ENCODE measurements at regions not wholly inside any gene's neighbourhood (a gene's known extent, or its start where the extent isn't known, plus 50 kb on each side); places are given as distances from the start of the nearest gene placed in this dataset.

GRCh38 chr9:88033359-88033702, 59.0 kb upstream of the CDK20 start:
- TF ChIP-seq, protein P1, sequence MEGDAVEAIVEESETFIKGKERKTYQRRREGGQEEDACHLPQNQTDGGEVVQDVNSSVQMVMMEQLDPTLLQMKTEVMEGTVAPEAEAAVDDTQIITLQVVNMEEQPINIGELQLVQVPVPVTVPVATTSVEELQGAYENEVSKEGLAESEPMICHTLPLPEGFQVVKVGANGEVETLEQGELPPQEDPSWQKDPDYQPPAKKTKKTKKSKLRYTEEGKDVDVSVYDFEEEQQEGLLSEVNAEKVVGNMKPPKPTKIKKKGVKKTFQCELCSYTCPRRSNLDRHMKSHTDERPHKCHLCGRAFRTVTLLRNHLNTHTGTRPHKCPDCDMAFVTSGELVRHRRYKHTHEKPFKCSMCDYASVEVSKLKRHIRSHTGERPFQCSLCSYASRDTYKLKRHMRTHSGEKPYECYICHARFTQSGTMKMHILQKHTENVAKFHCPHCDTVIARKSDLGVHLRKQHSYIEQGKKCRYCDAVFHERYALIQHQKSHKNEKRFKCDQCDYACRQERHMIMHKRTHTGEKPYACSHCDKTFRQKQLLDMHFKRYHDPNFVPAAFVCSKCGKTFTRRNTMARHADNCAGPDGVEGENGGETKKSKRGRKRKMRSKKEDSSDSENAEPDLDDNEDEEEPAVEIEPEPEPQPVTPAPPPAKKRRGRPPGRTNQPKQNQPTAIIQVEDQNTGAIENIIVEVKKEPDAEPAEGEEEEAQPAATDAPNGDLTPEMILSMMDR (IDR thresholded peaks at IDR 0.05 in 4 of 5, conservative IDR thresholded peaks at IDR 0.05 in 1 of 5) = no peak
- TF ChIP-seq POLR2A (IDR thresholded peaks at IDR 0.05) = no peak
